Globus pallidus (tissue), 1 donor: ENCODE measurements at regions not wholly inside any gene's neighbourhood (a gene's known extent, or its start where the extent isn't known, plus 50 kb on each side); places are given as distances from the start of the nearest gene placed in this dataset.

ENCODE experiments used
- DNase-seq: peaks from one replicate; pipeline ENCODE4 v3.0.0-alpha.2; 2015; ENCODE audit warnings: low spot score

DNA sequence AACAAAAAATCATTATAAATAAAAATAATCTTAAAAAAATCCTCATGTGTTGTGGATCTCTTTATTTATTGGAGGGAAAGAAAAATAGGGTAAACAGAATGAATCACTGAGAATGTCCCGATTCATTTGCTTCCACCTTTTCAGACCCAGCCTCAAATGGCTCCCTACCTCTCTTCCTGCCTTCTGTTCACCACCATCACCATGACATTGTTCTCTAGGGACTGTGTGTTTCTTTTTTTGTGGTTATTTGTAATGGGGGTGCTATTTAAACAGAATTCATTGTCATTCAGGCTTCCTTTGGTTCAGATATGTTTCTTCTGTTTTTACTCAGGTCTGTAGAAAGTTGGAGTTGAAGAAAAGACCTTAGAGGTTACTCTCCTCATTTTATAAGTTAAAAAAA, 198.2 kb downstream of the KIF4B start:
- DNase-seq = no peak

GRCh38 chr5:155222393-155222792, 208.8 kb downstream of the KIF4B start:
- no peak for DNase-seq

- DNase-seq = no peak
These were observed 215.6 kb downstream of the KIF4B start for GRCh38 chr5:155229135-155229534.

GRCh38 chr5:155239803-155240202, 226.2 kb downstream of the KIF4B start:
- DNase-seq = no peak

DNA sequence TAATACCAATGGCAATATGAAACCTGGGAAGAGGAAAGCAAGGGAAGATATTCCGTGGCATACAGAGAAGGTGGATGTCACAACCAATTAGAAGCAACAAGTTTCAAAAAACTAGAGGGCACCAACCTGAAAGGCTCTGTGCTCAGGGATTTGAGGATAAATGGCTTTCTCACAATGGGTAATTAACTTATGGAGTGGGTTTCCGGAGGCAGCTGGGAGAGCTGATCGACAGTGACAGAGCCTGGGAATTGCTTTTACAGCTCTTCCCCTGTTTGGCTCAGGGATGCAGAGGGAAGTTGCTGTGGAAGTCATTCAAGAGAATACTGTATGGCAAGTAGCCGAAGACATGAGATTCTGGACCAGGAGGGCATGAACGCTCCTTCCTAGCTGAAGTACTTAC, 237.0 kb downstream of the KIF4B start:
- DNase-seq = no peak

DNA sequence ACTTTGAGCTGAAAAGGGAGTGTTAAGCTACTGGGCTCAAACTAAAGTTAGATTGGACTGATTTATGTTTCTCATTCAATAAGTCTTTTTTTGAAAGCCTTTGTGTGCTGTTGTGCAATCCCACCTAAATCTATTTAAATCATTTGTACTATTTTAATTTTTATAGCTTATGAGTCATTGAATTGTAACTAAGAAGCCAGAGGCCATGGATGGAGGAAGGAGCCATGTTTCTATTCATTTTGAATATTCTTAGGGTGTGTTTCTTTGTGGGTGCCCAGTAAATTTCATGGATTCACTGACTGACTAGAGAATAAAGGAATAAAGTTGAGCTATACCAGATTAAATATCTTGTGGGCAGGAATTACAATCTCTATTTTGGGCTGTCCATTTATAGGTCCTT, 238.5 kb downstream of the KIF4B start:
- DNase-seq = no peak

DNA sequence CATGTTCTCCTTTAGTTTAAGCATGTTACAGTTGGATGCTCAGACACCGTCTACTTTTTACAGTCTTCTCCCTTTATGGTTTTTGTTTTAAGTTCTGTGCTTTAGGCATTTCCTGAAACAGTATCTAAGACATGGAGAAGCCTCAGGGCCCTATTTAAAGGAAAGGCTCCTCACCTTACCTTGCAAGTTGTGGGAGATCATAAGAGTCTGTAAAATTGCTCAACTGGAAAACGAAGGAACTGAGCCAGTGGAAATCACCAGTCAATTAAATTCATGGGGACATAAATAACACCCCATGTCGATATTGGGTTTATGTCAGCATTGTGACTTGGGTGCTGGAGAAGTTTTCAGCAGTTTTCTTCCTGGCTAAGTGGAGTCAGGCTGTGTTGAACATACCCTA, 239.2 kb downstream of the KIF4B start:
- no peak for DNase-seq

DNA sequence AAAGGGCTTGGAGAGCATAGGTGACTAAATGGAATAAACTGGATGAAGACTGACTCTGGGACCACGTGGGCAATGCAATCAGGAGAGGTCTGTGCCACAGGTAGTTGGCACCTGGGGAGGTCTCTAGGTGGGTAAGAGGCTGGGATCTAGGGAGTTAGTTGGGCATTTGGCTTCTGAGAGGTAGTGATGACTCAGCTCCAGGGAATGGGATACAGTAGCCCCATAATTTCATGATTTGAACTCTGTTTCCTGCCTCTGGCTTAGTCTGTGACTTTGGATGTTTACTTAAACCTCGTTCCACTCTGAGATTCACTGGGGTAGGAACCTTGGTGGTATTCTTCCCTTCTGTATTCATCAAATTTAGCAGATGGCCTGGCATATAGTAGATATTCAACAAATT, 240.8 kb downstream of the KIF4B start:
- no peak for DNase-seq

GRCh38 chr5:155258161-155258560, 244.6 kb downstream of the KIF4B start:
- DNase-seq = peak; percentile 29

GRCh38 chr5:155259648-155260047, 246.1 kb downstream of the KIF4B start:
- DNase-seq = no peak

DNA sequence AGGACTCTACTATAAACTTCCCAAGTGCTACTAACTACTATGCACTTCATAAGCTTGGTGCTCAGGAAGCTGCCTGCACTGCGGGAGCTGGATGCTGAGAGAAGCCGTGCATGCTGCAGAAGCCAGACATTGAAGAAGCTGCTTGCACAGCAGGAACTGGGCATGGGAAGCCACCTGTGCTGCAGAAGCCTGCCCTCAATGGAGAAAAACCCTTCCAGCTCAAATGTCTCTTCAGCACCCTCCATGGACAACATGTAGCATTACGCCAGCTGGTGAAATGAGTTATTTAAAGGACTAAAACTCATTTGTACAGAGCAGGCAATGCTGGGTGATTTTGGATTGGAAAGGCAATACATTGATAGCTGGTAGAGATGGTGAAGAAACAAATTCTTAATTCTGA, 247.2 kb downstream of the KIF4B start:
- no peak for DNase-seq

DNA sequence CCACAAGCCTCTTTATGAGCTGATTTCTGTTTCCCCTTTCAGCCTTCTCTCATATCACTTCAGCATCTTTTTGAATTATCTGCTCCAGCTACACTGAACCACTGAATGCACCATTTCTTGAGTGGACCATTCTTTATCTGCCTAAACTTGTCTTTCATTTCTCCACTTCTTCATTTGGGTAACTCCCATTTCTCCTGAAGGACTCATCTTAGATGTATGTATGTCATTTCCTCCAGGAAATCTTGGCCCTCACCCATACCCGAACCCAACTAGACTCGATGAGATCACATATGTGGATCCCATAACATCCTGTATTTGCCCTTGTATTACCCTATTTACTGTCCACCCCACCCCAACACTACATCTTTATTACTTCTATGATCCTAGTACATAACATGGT, 249.8 kb downstream of the KIF4B start:
- DNase-seq = no peak

DNA sequence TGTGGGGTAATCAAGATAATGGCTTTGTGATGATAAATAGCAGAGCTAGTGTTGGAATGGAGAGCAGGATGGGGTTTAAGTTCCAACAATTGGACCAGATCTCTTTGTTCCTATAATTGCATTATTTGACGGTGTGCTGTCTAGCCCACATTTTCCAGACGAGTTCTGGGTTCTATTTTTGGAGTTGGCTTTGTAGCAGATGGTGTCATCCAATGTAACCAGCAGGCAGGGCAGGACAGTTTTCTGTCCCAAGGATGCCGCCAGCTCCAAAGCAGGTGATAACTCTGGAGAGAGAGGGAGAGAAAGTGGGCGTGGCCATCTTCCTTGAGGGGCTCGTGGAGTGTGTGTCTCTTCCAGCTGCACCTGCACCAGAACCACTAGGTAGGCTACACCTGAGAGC, 251.3 kb downstream of the KIF4B start:
- no peak for DNase-seq

GRCh38 chr5:155268770-155269425, 255.3 kb downstream of the KIF4B start:
- no peak for DNase-seq

DNA sequence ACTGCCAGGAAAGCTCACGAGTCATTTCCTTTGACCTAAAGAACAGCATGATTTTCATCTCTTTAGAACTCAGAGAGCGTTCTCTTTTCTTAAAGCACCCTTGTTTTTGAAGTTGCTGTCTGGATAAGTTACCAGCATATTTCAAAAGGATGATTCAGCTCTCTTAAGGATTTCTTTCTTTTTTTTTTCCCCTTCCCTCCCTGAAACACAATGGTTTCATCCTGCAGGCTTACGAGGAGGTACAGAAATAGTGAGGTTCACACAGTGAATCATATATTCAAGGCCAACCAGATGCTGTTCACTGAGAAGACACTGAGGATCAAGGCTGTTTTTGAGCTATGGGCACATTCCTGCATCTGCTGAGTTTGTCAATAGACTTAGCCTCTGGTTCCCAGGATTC, 257.2 kb downstream of the KIF4B start:
- DNase-seq = no peak

- no peak for DNase-seq
These were observed 260.9 kb downstream of the KIF4B start for GRCh38 chr5:155274484-155274883.

GRCh38 chr5:155275222-155275621, 261.7 kb downstream of the KIF4B start:
- DNase-seq = no peak

DNA sequence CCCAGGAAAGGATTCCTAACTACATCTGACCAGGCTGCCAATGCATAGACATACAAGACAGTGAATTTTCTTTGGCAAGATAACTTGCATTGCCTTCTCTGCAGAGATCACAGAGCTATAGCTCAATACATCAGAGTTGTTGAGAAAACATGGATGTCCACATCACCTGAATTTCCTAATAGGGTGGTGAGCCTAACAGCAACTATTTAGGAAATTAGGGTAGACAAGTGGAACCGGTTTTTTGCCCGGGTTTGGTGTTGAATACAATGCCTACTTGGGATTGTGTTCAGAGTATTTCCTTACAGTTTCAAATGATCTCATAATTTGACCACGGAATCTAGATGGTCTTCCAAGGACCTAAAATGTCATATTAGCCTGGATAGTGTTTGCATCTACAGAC, 262.7 kb downstream of the KIF4B start:
- no peak for DNase-seq

- DNase-seq = no peak
These were observed 265.0 kb downstream of the KIF4B start for GRCh38 chr5:155278532-155278931.

- DNase-seq = no peak
These were observed 269.1 kb downstream of the KIF4B start for GRCh38 chr5:155282503-155283107.

- no peak for DNase-seq
These were observed 272.2 kb downstream of the KIF4B start for GRCh38 chr5:155285706-155286105.

- no peak for DNase-seq
These were observed 277.4 kb downstream of the KIF4B start for GRCh38 chr5:155290937-155291336.

- no peak for DNase-seq
These were observed 280.1 kb downstream of the KIF4B start for GRCh38 chr5:155293605-155294178.

GRCh38 chr5:155295111-155295510, 281.6 kb downstream of the KIF4B start:
- DNase-seq = no peak
